ENCODE measurements at regions not wholly inside any gene's neighbourhood (a gene's known extent, or its start where the extent isn't known, plus 50 kb on each side); places are given as distances from the start of the nearest gene placed in this dataset.

DNA sequence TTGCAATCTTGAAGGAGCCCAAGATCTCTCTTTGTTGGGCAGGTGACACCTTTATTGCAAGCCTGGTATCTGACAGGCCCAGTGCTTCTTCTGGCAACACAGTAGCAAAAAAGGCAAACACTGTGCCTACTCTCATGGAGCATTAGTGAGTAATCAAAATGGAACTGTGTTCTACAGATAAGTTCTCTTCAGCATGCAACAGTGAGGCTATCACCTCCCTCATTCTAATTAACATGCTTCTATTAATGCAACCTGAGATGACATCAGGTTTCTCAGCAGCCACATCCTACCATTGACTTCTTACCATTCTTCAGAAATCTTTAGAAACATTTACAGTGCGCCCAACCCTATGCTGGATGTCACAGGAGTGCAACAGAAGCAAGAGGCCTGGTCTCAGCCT lies 77.9 kb upstream of the KCNMA1 start:
- Histone ChIP-seq H3K4me1 (ENCODE audit: control insufficient read depth in 1 of 2, insufficient read depth in 2 of 2, low read length in 2 of 2) (peaks cover 4 to 19% of the 10 kb centered on the region in 2 experiments; a peak in 3 of 4 replicates), H3K36me3 (ENCODE audit: control insufficient read depth in 1 of 2, insufficient read depth in 2 of 2, low read length in 2 of 2) (no peaks in the 10 kb centered on the region), H3K9me2 (ENCODE audit: insufficient read depth) (no peaks in the 10 kb centered on the region), H2AFZ (ENCODE audit: low read depth, low read length, poor library complexity, severe bottlenecking) (no peak overlapping the region), H3K27me3 (ENCODE audit: insufficient read depth, low read length) (peaks cover 10% of the 10 kb centered on the region; the same call in 1 of the 2 replicates), H3K4me2 (ENCODE audit: low read length) (no peak overlapping the region), H3K4me3 (replicated peaks in 1 of 2; ENCODE audit: low read depth in 1 of 2, low read length in 2 of 2) (no peak overlapping the region), H3K9me3 (ENCODE audit: control insufficient read depth in 1 of 2, insufficient read depth in 1 of 2, low read depth in 1 of 2, low read length in 2 of 2) (no peaks in the 10 kb centered on the region), H3K27ac (ENCODE audit: low read depth, low read length) (no peak overlapping the region), H4K20me1 (ENCODE audit: insufficient read depth) (no peaks in the 10 kb centered on the region), H3K9ac (ENCODE audit: low read length) (no peak overlapping the region), H3K79me2 (ENCODE audit: insufficient read depth, low read length) (no peaks in the 10 kb centered on the region)
- POLR2A ChIA-PET, result no interaction called here
- RAD21 ChIA-PET (ENCODE audit: low non-redundant PET in 1 of 2, low total read pairs in 2 of 2, uncharacterized antibody in 2 of 2, unreplicated experiment in 2 of 2), result no interaction called here
- intact Hi-C loops (cut with micrococcal nuclease), result loop anchor here (1.0 kb wide), 1 partner anchor 41 kb away; no protein-coding TSS in a partner anchor
- no TSS peak for BruUV-seq (replicated peaks)
- no peak for ATAC-seq
- TF ChIP-seq EZH2phosphoT487 (IDR thresholded peaks at IDR 0.05; ENCODE audit: borderline replicate concordance) (no peak), POLR2A (IDR thresholded peaks at IDR 0.05; ENCODE audit: borderline replicate concordance, extremely low read depth, insufficient read depth, insufficient read length) (no peak), JUND (IDR thresholded peaks at IDR 0.05) (no peak), EZH2 (IDR thresholded peaks at IDR 0.05) (no peak), ZNF274 (IDR thresholded peaks at IDR 0.05; ENCODE audit: low read depth, low read length) (no peak), TCF7L2 (IDR thresholded peaks at IDR 0.05; ENCODE audit: borderline replicate concordance, extremely low read depth, insufficient read depth, insufficient read length) (no peak), EGR1 (IDR thresholded peaks at IDR 0.05; ENCODE audit: low read depth) (no peak), FOSL1 (IDR thresholded peaks at IDR 0.05; ENCODE audit: low read depth) (no peak), CBX3 (IDR thresholded peaks at IDR 0.05; ENCODE audit: low read depth) (no peak), SRF (IDR thresholded peaks at IDR 0.05; ENCODE audit: low read depth) (no peak)
- TF ChIP-seq, protein P1, sequence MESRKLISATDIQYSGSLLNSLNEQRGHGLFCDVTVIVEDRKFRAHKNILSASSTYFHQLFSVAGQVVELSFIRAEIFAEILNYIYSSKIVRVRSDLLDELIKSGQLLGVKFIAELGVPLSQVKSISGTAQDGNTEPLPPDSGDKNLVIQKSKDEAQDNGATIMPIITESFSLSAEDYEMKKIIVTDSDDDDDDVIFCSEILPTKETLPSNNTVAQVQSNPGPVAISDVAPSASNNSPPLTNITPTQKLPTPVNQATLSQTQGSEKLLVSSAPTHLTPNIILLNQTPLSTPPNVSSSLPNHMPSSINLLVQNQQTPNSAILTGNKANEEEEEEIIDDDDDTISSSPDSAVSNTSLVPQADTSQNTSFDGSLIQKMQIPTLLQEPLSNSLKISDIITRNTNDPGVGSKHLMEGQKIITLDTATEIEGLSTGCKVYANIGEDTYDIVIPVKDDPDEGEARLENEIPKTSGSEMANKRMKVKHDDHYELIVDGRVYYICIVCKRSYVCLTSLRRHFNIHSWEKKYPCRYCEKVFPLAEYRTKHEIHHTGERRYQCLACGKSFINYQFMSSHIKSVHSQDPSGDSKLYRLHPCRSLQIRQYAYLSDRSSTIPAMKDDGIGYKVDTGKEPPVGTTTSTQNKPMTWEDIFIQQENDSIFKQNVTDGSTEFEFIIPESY (IDR thresholded peaks at IDR 0.05; ENCODE audit: extremely low read depth, insufficient replicate concordance, low read length), result no peak
- no peak for DNase-seq (ENCODE audit: low read depth, low spot score)
- CTCF ChIA-PET, result interaction anchor here (0.7 to 7.8 kb wide), 3 partner anchors 18 to 551 kb away, joined by 3 to 50 read pairs (median 3); no protein-coding TSS in a partner anchor
